ENCODE measurements at regions not wholly inside any gene's neighbourhood (a gene's known extent, or its start where the extent isn't known, plus 50 kb on each side); places are given as distances from the start of the nearest gene placed in this dataset.
"Not testable (repeated sequence)": the region's sequence is repeated elsewhere in the genome, so short reads cannot be mapped to it uniquely, and the experiment has no call there.

DNA sequence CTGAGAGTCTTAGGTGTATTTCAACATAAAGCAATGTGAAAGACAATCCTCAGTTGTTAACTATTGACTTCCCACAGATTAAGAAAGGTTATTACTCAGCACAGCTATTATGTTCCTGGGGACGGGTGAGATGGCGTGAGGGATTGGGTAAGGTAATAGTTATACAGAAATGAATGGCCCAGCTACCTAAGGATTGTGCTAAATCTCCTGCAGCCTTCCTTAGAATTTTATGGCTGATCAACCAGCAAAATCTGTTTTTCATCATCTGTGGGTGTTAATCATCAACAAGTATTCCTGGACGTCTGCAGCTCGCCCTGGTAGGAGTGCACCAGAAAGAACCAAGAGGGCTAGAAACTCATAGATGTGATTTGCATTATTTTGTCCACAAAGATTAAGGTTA lies 146.0 kb upstream of the IVNS1ABP start (continued):
- TF ChIP-seq, protein P1, sequence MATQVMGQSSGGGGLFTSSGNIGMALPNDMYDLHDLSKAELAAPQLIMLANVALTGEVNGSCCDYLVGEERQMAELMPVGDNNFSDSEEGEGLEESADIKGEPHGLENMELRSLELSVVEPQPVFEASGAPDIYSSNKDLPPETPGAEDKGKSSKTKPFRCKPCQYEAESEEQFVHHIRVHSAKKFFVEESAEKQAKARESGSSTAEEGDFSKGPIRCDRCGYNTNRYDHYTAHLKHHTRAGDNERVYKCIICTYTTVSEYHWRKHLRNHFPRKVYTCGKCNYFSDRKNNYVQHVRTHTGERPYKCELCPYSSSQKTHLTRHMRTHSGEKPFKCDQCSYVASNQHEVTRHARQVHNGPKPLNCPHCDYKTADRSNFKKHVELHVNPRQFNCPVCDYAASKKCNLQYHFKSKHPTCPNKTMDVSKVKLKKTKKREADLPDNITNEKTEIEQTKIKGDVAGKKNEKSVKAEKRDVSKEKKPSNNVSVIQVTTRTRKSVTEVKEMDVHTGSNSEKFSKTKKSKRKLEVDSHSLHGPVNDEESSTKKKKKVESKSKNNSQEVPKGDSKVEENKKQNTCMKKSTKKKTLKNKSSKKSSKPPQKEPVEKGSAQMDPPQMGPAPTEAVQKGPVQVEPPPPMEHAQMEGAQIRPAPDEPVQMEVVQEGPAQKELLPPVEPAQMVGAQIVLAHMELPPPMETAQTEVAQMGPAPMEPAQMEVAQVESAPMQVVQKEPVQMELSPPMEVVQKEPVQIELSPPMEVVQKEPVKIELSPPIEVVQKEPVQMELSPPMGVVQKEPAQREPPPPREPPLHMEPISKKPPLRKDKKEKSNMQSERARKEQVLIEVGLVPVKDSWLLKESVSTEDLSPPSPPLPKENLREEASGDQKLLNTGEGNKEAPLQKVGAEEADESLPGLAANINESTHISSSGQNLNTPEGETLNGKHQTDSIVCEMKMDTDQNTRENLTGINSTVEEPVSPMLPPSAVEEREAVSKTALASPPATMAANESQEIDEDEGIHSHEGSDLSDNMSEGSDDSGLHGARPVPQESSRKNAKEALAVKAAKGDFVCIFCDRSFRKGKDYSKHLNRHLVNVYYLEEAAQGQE (IDR thresholded peaks at IDR 0.05), result no peak
- TF ChIP-seq HOXB5 (CRISPR knock-in tag; IDR thresholded peaks at IDR 0.05), result no peak
- no peak for TF ChIP-seq CHD4 (IDR thresholded peaks at IDR 0.05; ENCODE audit: borderline replicate concordance)

DNA sequence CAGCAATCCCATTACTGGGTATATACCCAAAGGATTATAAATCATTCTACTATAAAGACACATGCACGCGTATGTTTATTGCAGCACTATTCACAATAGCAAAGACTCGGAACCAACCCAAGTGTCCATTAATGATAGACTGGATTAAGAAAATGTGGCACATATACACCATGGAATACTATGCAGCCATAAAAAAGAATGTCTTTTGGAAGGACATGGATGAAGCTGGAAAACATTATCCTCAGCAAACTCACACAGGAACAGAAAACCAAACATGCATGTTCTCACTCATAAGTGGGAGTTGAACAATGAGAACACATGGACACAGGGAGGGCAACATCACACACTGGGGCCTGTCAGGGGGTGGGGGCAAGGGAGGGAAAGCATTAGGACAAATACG lies 143.7 kb upstream of the IVNS1ABP start:
- CTCF ChIA-PET, result interaction anchor here (1.1 kb wide), 1 partner anchor 10 kb away, joined by 3 read pairs; no protein-coding TSS in a partner anchor
- H3K27ac ChIP-seq; H3K4me2 ChIP-seq; H3K4me3 ChIP-seq; FAIRE-seq; POLR2A ChIA-PET; H3K4me1 ChIP-seq; ATAC-seq; DNase-seq (ENCODE audit: low read depth in 1 of 2, low spot score in 1 of 2); H3K9me3 ChIP-seq: not testable (repeated sequence)
- 89% methylated on average over 4 of the region's 4 CpGs for WGBS (ENCODE audit: missing lambda C conversion rate)

DNA sequence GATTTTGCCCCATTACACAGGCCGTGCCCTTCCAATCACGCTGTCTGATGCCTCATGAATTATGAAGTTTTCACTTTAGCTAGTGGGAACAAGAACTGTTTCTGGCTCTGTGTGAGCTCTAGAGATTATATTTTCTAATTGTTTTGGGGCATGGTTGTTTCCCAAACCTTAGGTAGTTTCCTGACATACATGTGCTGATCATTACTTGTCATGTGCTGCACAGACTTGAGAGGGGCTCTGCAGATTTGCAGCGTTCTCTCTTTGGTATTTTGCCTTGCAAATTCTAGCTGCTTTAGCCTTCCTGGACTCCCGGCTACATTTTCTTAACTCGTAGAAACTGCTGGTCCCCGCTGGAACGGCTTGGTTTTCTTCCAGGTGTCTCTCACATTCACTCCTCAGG lies 142.1 kb upstream of the IVNS1ABP start:
- WGBS (ENCODE audit: missing lambda C conversion rate), result 83% methylated on average over 7 of the region's 7 CpGs
- peaks cover 13% of the 10 kb centered on the region for H3K4me1 ChIP-seq
- H3K4me3 ChIP-seq, result no peak overlapping the region
- TF ChIP-seq ZC3H11A (IDR thresholded peaks at IDR 0.05) (no peak), SMC3 (IDR thresholded peaks at IDR 0.05) (no peak), MYC (IDR thresholded peaks at IDR 0.05; ENCODE audit: borderline replicate concordance, low read length) (no peak), FOSL2 (IDR thresholded peaks at IDR 0.05) (no peak), FOSL2 (CRISPR knock-in tag; IDR thresholded peaks at IDR 0.05) (no peak), NFE2L2 (conservative IDR thresholded peaks at IDR 0.05; ENCODE audit: low read length) (no peak), KDM1A (IDR thresholded peaks at IDR 0.05; ENCODE audit: low read depth) (no peak), KDM5A (IDR thresholded peaks at IDR 0.05) (no peak), JUNB (IDR thresholded peaks at IDR 0.05) (no peak), GATA3 (IDR thresholded peaks at IDR 0.05; ENCODE audit: borderline replicate concordance) (no peak), HOXB13 (CRISPR knock-in tag; IDR thresholded peaks at IDR 0.05; ENCODE audit: low read depth) (no peak), ESRRA (IDR thresholded peaks at IDR 0.05; ENCODE audit: borderline replicate concordance, low read length) (no peak), HEYL (CRISPR knock-in tag; IDR thresholded peaks at IDR 0.05) (no peak), ZSCAN20 (CRISPR knock-in tag; IDR thresholded peaks at IDR 0.05) (no peak), RNF2 (IDR thresholded peaks at IDR 0.05; ENCODE audit: borderline replicate concordance, low read depth) (no peak), SREBF2 (IDR thresholded peaks at IDR 0.05) (no peak), CBX8 (IDR thresholded peaks at IDR 0.05) (no peak), EHMT2 (IDR thresholded peaks at IDR 0.05; ENCODE audit: low read depth) (no peak)
- TF ChIP-seq, protein P1 (IDR thresholded peaks at IDR 0.05), result no peak
- POLR2A ChIA-PET, result no interaction called here
- no peak for FAIRE-seq
- no peak for DNase-seq (ENCODE audit: low read depth in 1 of 2, low spot score in 1 of 2)
- CTCF ChIA-PET, result no interaction called here
- ATAC-seq, result no peak
- no peaks in the 10 kb centered on the region for H3K9me3 ChIP-seq
- no peak overlapping the region for H3K4me2 ChIP-seq
- H3K27ac ChIP-seq, result no peak overlapping the region
